ENCODE measurements at regions not wholly inside any gene's neighbourhood (a gene's known extent, or its start where the extent isn't known, plus 50 kb on each side); places are given as distances from the start of the nearest gene placed in this dataset.
A peak's percentile ranks its signal among the peaks of the same experiment; 100 is the strongest.

- intact Hi-C loops (cut with DNase I): no loop called here
- no peak for DNase-seq
Observed at GRCh38 chr9:118262191-118262590, 558.0 kb downstream of the TLR4 start.

DNA sequence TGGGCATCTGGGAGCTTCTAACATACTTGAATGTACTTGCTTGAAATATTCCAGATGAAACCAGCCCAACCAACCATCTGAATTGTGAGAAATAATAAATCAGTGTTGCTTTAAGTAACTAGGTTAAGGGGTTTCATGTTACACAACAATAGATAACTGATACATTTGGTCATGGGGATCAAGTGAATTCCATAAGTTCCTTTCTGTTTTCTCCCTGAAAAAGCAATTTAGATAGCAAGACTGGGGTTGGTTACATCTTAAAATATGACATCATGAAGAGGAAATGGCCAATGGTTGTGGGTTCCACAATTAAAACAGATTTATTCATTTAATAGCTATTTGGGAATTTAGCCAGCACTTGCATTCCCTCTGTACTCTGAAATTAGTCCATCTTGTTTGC is 559.7 kb downstream of the TLR4 start:
- intact Hi-C loops (cut with DNase I): no loop called here
- DNase-seq: no peak

DNA sequence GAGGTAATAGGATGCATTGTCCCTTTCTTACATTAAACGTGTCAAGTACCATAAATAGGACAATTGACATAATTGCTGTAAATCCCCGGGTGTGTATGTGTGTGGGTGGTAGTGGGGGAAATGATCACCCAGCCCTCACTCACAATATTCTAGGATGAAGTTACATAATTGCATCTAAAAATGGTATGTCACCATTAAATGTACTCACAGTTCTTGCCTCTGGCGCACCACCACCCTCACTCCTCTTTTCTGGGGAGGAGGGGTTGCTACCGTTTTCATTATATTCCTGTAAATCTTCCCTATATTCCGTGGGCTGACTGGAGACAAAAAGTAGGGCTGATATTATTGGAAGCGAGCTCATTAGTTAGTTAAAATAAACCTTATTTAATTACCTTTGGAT is 563.8 kb downstream of the TLR4 start:
- DNase-seq: peak; percentile 5 to 83 (median 42)
- intact Hi-C loops (cut with DNase I): no loop called here

- no peak for DNase-seq
- intact Hi-C loops (cut with DNase I): no loop called here
Observed at GRCh38 chr9:118269623-118270022, 565.4 kb downstream of the TLR4 start.

GRCh38 chr9:118271331-118271730 is 567.1 kb downstream of the TLR4 start:
- intact Hi-C loops (cut with DNase I): no loop called here
- DNase-seq: no peak

- no peak for DNase-seq
- intact Hi-C loops (cut with DNase I): no loop called here
Observed at GRCh38 chr9:118271936-118272335, 567.7 kb downstream of the TLR4 start.

- DNase-seq: no peak
- intact Hi-C loops (cut with DNase I): no loop called here
Observed at GRCh38 chr9:118273048-118273447, 568.8 kb downstream of the TLR4 start.

DNA sequence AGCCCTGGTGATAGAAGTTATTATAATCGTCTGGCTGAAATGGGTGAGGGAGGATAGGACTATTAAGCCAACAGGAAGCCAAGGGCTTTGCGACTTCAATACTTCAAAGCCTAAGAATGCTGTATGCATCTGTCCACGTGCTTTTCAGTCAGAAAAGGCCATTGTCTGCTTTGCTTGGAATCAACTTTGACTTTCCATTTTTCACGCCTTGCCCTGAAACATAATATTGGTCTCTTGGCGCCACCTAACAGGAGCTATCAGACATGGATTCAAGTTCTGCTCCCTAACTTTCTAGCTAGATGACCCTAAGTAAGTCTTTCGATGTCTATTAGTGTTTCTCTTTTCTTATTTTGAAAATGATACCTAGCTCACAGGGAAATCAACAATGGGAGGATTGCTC is 572.6 kb downstream of the TLR4 start:
- no peak for DNase-seq
- intact Hi-C loops (cut with DNase I): no loop called here

- DNase-seq: no peak
- intact Hi-C loops (cut with DNase I): no loop called here
Observed at GRCh38 chr9:118281772-118282171, 577.6 kb downstream of the TLR4 start.

GRCh38 chr9:118283488-118283887 is 579.3 kb downstream of the TLR4 start:
- no peak for DNase-seq
- intact Hi-C loops (cut with DNase I): no loop called here

DNA sequence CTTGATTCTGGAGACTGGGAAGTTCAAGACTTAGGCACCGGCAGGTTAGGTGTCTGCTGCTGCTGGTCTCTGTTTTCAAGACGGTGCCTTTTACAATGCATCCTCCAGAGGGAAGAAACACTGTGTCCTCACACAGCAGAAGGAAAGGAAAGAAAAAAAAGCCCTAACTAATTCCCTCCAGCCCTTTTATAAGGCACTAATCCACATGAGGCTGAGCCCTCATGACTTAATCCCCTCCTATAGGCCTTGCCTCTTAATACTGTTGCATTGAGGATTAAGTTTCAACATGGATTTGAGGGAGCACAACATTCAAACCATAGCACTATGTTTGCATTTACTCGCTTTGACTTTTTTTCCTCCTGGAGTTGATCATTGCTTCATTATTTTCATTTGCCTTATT is 585.9 kb downstream of the TLR4 start:
- DNase-seq: no peak
- intact Hi-C loops (cut with DNase I): no loop called here

GRCh38 chr9:118295413-118295812 is 591.2 kb downstream of the TLR4 start:
- intact Hi-C loops (cut with DNase I): no loop called here

GRCh38 chr9:118302721-118303120 is 598.5 kb downstream of the TLR4 start:
- DNase-seq: peak in 6 of 42 donors; percentile 4 to 41 (median 32)
- intact Hi-C loops (cut with DNase I): no loop called here

More at GRCh38 chr9:118295413-118295812, 591.2 kb downstream of the TLR4 start:
- no peak for DNase-seq

DNA sequence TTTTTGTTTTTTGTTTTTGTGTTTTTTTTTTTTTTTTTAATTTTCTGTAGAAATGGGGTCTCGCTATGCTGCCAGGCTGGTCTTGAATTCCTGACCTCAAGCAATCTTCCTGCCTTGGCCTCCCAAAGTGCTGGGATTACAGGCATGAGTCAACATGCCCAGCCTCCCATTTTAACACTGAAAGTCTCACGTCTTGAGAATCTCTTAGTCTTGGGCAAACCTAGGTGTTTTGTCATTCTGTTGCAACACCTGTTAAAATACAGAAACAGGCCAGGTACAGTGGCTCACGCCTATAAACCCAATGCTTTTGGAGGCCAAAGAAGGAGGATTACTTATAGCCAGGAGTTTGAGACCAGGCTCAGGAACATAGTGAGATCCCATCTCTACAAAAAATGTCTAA is 599.0 kb downstream of the TLR4 start:
- intact Hi-C loops (cut with DNase I): no loop called here
- DNase-seq: no peak

DNA sequence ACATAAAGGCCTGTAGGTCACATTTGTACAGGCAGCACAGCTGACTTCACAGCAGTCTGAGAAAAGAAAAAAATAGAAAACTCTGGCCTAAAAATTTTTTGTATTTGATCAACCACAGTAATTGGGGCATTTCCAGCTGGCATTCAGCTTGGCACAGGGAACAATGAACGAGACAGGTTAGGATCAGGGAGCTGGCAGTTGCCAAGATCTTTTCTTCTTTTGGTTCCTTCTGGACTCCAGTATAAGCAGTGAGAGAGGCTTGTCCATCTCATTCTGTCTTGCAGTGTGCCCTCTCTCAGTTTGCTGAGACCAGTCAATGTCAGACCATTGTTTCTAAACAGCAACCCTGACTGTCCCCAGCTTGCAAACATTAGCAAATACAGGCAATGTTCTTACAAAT is 601.1 kb downstream of the TLR4 start:
- no peak for DNase-seq
- intact Hi-C loops (cut with DNase I): no loop called here

DNA sequence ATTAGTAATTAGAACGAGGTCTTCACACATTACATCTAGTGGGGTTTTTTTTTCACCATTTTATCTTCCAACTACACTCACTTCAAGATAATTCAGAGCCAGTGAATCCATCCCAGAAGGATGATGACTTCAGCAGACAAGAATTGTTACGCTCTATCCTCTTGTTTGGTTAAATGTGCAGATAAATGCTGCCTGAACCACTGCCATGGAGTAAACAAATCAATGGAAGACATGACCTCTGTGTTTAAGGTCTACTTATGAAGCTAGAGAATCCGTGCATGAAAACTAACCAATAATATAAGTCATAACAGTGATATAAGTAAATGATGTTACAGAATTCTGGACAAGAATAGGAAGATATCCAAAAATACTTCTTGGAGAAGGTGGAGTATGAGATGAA is 602.6 kb downstream of the TLR4 start:
- intact Hi-C loops (cut with DNase I): no loop called here
- DNase-seq: no peak

DNA sequence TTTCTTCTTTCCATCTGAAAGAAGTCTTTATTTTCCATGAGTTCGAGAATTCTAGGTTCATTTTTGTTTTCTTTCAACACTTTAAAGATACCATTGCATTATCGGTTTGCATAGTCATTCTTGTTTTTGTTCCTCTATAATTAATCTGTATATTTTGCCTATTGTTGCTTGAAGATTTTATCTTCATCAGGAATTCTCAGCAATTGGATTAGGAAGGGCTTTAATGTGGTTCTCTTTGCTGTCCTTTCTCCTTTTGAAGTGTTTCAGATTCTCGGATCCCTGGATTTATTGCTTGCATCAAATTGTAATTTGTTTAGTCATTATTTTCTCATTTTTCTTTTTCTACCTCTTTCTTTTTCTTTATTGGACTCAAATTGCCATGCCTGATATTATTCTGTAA is 609.8 kb downstream of the TLR4 start:
- no peak for DNase-seq
- intact Hi-C loops (cut with DNase I): no loop called here

DNA sequence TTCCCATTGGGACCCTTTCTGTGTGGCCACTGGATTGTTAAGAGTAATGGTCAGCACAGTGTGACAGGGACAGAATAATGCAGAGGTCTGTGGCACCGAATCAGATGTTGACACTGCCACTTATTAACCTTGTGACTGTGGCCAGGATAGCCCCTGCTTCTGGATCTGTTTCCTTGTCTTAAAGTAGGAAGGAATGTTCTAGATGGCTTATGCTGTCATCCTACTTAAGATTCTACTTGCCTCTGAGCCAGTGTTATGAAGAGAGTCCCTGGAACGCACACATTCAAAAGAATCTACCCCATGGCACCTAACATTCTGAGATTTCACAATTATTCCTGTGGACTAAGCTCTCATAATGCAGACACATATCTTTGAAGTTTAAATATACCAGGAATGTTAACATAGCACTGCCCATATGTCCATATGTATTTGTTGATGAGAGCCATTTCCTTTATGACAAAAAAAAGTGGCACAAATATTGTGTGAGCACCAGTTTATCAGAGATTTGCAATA is 612.7 kb downstream of the TLR4 start:
- no peak for DNase-seq
- intact Hi-C loops (cut with DNase I): no loop called here

GRCh38 chr9:118318770-118319431 is 614.7 kb downstream of the TLR4 start:
- intact Hi-C loops (cut with DNase I): no loop called here
- DNase-seq: peak; percentile 26 to 91 (median 68)

DNA sequence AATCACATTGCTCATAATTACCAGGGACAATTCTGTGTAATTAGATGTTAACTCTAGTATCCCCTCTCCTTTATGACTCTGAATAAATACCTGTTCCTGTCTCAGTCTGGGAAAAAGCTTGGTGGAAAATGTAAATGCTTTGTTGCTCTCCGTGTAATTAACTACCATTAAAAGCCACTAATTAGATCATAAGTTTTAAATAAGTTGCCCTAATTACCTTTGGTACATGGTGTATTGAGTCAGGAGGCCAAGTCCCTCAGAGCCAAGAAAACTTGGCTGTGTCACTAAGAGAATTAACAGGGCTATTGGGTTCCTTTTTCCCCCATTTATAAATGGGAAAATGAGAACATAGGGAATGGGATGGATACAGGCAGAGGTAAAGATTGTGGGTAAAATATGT is 617.6 kb downstream of the TLR4 start:
- intact Hi-C loops (cut with DNase I): no loop called here
- DNase-seq: no peak

- no peak for DNase-seq
- intact Hi-C loops (cut with DNase I): no loop called here
Observed at GRCh38 chr9:118324706-118325105, 620.5 kb downstream of the TLR4 start.

- intact Hi-C loops (cut with DNase I): no loop called here
- no peak for DNase-seq
Observed at GRCh38 chr9:118325757-118326156, 621.6 kb downstream of the TLR4 start.

Measured in head of caudate nucleus (tissue), 42 donors.